ENCODE measurements at regions not wholly inside any gene's neighbourhood (a gene's known extent, or its start where the extent isn't known, plus 50 kb on each side); places are given as distances from the start of the nearest gene placed in this dataset.
A peak's percentile ranks its signal among the peaks of the same experiment; 100 is the strongest.
"Not testable (repeated sequence)": the region's sequence is repeated elsewhere in the genome, so short reads cannot be mapped to it uniquely, and the experiment has no call there.

DNA sequence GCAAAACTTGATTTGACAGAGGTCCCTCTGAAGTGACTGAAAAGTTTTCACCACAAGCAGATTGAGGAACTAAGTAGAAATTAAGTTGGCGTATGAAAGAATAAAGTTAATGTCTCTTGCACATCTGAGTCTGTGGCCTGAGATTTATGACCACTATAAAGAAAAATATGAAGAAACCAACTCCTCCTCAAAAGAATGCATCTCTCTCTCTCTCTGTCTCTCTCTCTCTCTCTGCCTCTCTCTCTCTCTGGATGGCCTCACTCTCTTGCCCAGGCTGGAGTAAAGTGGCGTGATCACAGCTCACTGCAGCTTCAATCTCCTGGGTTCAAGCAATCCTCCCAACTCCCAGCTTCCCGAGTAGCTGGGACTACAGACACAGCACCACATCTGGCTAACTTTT, 55.2 kb downstream of the RPL22L1 start:
- FAIRE-seq (no peak), DNase-seq (ENCODE audit: extremely low spot score, insufficient read length, low read depth) (no peak)

DNA sequence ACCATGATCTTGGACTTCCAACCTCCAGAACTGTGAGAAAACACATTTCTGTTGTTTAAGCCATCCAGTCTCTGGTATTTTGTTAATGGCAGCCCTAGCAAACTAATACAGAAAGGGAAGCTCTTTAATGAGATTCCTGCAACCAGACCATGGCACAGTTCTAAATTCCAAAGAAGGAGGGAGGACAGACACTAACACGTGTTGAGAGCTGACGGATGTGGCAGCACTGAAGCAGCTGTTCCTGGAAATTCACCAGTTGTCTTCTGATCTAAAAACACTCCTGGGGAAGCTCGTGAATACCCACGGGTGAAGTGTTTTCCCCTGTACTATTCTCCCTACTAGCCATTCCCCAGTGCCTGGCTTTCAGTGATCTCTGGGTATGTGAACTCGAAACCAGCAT, 56.7 kb downstream of the RPL22L1 start:
- FAIRE-seq (no peak), DNase-seq (ENCODE audit: extremely low spot score, insufficient read length, low read depth) (no peak)

DNA sequence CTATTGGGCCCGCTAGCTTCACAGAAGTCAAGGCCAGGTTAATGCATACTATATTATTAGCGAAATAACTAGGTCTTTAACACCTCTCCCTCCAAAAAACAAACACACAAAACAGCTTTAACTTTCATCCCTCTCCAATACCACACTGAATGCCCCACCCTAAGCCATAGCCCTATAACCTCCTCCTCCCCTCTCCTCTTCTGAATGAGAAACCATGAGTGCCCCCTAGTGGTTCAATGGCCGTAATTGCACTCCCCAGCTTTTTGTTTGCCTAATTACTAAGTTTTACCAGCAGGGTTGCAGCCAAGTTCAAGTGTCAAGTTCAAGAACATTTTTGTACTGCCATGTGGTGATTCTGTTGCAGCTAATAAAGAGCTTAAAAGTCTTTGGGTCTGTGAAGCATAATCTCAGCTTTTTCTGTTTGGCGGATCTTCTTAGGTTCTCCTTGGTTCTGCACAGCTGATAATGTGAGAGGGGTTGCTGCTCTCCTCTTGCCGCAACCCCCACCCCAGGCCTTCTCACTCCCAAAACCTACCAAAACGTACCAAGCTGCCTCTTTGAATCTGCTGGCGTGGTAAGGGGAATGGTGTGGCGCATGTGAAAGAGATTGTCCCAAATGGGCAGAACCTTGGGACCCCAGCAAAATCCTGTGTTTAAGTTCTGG, 57.9 kb downstream of the RPL22L1 start:
- DNase-seq (ENCODE audit: extremely low spot score, insufficient read length, low read depth) (peak; percentile 54), FAIRE-seq (peak; percentile 88)

DNA sequence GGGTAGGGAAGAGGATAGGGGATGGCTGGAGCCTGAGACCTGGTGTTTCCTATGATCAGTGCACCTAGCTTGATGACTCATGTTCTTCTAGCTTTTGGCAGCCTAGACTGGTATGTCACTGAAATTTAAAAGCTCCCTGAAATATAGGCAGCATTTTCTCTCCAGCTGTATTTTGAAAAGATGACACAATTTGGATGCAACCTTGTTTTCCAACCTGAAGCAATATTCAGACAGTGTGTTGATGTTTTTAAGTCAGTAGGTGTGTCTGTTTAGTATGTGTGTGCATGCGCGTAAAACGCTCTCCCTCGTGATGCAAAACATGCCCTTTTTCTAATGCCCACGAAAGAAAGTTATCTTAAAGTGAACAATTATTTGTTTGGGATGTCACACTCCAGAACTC, 58.5 kb downstream of the RPL22L1 start:
- no peak for DNase-seq (ENCODE audit: extremely low spot score, insufficient read length, low read depth)
- no peak for FAIRE-seq

DNA sequence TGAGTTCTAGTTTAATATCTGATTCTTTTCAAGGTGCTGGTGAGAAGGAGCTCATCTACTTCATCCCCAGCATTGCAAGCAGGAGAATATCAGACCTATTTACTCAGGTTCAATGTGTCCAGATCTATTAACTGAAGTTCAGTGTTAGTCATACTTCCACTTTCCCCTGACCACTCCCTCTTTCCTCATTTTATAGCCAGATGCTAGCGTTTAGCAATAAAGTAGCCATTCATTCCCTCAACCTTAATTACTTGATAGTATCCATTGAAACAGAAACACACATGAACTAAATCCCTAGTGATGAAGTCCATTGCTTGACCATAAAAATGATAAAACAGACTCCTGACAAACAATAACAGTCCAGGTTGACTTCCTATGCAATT, 60.0 kb downstream of the RPL22L1 start:
- DNase-seq (ENCODE audit: extremely low spot score, insufficient read length, low read depth) (no peak), FAIRE-seq (no peak)

DNA sequence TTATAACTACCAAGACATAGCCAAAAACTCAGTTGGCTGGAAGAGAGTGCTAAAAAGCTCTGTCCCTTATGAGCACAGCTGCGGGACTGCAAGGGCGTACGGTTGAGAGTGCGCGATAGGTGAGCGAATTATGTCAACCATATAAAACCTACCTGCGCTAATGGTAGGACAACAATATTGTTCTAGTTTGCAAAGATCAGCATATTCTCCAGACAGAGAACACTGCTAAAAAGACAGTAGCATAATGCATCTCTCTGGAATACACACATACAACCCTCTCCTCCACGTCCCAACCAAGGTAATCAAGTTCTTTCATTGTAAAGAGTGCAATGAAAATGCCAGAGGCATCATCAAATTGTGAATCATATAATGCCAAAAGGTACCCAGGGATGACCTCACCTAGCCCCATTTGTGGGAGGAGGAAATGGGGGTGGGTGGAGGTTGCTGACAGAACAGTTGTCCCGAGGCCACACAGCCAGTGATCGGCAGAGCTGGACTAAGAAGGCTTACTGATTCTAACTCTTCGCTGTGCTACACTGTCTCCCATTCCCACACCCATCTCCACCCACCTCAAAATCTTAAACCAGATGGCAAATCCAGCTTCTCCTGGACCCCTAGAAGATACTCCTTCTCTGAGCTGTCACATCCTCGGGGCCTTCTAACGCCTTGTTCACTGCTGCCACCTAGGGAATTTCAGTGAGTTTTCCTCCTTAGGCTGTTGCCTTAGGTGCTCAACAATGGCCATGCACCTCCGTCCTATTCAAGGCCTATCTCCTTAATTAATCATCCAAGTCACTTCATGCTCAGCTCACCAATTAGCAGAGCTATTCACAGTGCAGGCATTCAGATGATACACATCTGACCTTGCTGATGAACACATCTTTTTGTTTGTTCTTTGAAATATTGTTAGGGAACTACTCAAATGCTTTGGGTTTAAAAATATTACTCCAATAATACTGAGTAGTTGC, 60.7 kb downstream of the RPL22L1 start:
- no peak for DNase-seq (ENCODE audit: extremely low spot score, insufficient read length, low read depth)
- FAIRE-seq, result no peak

DNA sequence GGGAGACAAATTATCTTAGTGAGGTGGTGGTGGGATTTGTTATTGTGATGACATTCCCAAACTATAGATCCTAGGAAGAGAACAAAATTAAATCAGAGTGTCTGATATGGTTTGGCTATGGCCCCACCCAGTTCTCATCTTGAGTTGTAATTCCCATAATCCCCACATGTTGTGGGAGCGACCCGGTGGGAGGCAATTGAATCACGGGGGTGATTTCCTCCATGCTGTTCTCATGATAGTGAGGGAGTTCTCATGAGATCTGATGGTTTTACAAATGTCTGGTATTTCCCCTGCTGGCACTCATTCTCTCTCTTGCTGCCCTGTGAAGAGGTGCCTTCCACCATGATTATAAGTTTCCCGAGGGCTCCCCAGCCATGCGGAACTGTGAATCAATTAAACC, 62.0 kb downstream of the RPL22L1 start:
- FAIRE-seq (no peak), DNase-seq (ENCODE audit: extremely low spot score, insufficient read length, low read depth) (no peak)

DNA sequence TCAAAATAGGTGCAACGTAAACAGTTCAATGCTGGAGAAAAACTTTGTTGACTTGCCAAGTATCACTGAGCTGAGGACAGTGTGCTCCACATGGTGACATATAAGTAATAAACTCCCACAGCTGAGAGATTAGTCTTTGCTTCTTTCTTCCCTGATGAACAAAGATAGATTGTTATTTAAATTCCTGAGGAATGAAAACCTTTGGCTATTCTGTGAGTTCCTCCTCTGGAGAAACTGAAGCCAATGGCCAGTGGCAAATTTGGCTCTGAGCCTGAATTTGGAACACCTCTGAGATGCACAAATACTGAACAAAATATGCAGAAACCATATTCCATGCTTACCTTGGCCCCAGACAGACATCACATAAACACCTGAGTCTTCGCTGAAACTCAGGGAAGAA, 63.3 kb downstream of the RPL22L1 start:
- DNase-seq (ENCODE audit: extremely low spot score, insufficient read length, low read depth) (no peak), FAIRE-seq (no peak)

DNA sequence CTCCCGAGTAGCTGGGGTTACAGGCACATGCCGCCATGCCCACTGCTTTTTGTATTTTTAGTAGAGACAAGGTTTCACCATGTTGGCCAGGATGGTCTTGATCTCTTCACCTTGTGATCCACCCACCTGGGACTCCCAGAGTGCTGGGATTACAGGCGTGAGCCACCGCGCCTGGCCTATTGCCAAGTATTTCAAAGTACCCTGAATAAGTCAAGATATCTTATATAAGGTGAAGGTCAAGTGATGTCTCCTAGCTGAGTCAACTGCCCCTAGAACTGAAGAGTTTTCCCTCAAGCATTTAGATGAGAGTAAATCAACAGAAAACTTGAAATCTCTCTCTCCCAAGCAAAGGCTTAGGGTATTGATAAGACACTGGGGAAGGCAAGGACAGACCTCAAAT, 63.9 kb downstream of the RPL22L1 start:
- DNase-seq (ENCODE audit: extremely low spot score, insufficient read length, low read depth) (no peak), FAIRE-seq (no peak)

DNA sequence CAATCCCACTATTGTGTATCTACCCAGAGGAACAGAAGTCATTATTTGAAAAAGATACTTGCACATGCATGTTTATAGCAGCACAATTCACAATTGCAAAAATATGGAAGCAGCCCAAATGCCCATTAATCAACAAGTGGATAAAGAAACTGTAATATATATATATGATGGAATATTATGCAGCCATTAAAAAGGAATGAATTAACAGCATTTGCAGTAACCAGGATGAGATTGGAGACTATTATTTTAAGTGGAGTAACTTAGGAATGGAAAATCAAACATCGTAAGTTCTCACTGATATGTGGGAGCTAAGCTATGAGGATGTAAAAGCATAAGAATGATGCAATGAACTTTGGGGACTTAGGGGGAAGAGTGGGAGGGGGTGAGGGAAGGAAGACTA, 64.7 kb downstream of the RPL22L1 start:
- not testable (repeated sequence) for FAIRE-seq; DNase-seq (ENCODE audit: extremely low spot score, insufficient read length, low read depth)

DNA sequence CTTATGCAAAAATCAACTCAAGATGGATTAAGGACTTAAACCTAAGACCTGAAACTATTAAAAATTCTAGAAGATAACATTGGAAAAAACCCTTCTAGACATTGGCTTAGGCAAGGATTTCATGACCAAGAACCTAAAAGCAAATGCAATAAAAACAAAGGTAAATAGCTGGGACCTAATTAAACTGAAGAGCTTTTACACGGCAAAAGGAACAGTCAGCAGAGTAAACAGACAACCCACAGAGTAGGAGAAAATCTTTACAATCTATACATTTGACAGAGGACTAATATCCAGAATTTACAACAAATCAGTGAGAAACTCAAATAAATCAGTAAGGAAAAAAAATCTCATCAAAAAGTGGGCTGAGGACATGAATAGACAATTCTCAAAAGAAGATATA, 65.4 kb downstream of the RPL22L1 start:
- DNase-seq (ENCODE audit: extremely low spot score, insufficient read length, low read depth); FAIRE-seq: not testable (repeated sequence)

DNA sequence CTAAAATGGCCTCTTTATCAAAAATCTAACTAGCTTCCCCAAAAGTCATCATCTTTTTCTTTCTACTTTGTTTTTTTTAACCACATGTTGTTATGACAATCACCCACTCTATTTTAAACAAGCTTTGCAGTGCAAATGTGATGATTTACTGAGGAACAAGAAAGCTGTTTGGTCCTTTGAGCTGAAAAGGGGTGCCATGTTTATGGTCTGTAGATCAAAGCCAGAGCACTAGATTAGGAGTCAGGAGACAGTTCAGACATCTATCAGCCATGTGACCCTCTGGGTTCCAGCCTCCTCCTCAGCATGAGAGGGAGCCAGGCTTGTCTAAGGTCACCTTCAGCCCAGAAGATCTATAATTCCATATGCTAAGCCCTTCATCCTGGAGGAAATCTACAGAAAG, 65.9 kb downstream of the RPL22L1 start:
- FAIRE-seq, result no peak

DNA sequence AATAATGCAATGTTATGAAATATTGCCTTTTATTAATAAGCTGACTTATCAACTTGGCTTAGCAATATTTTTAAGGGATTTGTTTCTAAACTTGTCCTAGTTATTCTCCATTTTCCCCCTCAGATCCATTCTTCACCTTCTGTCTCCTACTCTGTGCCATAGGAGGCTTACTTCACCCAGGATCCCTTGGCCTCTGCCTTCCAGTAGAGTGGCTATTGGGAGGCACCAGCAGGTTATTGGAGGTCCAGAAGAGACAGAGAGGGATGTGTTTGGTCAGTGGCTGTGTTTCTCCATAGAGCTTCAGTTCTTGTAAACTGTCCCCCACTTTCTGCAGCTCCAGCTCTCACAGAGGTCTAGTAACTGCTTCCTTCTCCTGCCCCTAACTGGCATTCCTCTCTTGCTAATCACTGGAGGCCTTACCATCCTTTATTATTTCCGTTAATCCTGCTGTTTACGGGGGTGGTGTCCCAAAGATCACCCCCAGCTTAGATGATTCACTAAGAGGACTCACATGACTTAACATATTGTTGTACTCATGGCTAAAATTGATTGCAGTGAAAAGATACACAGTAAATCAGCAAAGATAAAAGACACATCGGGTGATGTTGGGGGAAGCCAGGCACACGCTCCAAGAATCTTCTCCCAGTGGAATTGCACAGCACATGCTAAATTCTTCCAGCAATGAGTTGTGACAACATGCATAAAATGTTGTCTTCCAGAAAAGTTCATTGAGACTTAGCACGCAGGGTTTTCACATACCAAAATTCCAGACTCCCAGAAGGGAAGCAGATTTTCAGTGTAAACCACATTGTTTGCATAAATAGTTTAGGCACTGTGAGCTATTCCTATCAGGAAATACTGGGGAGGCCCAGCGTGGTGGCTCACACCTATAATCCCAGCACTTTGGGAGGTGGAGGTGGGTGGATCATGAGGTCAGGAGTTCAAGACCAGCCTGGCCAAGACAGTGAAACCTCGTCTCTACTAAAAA, 67.5 kb downstream of the RPL22L1 start:
- FAIRE-seq, result no peak

More for the DNA sequence above, 65.9 kb downstream of the RPL22L1 start:
- no peak for DNase-seq (ENCODE audit: extremely low spot score, insufficient read length, low read depth)

DNA sequence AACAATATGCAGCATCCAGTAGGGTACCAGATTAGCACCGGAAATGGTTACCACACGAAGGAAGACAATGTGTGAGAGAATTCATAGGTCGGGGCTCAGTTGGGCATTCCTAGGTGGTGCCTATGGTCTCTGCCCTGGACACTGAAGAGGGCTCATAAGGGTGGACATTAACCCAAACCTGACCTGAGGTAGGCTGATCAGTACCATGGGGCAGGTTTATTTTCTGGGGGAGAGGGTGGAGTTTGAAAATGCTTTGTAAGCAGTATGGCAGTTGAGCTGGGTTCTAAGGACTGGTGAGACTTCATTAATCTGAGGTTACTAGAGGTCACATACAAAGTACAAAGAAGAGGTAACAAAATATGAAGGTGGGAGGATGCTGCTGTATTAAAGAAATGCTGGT, 68.4 kb downstream of the RPL22L1 start:
- no peak for FAIRE-seq

More for the DNA sequence above, 67.5 kb downstream of the RPL22L1 start:
- no peak for DNase-seq (ENCODE audit: extremely low spot score, insufficient read length, low read depth)

DNA sequence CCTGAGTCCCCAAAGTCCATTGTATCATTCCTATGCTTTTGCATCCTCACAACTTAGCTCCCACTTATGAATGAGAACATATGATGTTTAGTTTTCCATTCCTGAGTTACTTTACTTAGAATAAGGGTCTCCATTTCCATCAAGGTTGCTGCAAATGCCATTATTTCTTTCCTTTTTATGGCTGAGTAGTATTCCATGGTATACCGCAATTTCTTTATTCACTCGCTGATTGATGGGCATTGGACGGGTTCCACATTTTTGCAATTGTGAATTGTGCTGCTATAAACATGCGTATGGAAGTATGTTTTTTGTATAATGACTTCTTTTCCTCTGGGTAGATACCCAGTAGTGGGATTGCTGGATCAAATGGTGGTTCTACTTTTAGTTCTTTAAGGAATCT, 69.7 kb downstream of the RPL22L1 start:
- not testable (repeated sequence) for DNase-seq (ENCODE audit: extremely low spot score, insufficient read length, low read depth); FAIRE-seq

More for the DNA sequence above, 68.4 kb downstream of the RPL22L1 start:
- DNase-seq (ENCODE audit: extremely low spot score, insufficient read length, low read depth), result no peak

DNA sequence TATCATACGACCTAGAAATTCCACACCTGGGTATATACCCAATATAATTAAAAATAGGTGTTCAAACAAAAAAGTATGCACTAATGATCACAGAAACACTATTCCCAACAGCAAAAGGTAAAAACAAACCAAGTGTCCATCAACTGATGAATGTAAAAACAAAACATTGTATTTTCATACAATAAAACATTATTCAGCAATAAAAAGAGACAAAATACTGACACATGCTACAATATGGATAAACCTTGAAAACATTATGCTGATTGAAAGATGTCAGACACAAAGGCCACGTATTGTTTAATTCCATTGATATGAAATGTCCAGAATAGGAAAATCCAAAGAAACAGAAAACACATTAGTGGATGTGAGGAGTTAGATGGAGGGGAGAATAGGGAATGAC, 71.0 kb downstream of the RPL22L1 start:
- DNase-seq (ENCODE audit: extremely low spot score, insufficient read length, low read depth) (no peak), FAIRE-seq (no peak)

DNA sequence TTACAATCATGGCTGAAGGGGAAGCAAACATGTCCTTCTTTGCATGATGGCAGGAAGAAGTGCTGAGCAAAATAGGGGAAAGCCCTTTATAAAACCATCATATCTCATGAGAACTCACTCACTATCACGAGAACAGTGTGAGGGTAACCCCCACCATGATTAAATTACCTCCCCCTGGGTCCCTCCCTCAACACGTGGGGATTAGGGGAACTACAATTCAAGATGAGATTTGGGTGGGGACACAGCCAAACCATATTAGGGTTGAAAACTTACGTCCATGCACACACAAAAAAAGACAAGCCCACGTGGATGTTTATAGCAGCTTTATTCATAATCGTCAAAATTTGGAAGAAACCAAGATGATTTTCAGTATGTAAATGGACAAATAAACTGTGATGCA, 72.3 kb downstream of the RPL22L1 start:
- DNase-seq (ENCODE audit: extremely low spot score, insufficient read length, low read depth) (no peak), FAIRE-seq (no peak)

DNA sequence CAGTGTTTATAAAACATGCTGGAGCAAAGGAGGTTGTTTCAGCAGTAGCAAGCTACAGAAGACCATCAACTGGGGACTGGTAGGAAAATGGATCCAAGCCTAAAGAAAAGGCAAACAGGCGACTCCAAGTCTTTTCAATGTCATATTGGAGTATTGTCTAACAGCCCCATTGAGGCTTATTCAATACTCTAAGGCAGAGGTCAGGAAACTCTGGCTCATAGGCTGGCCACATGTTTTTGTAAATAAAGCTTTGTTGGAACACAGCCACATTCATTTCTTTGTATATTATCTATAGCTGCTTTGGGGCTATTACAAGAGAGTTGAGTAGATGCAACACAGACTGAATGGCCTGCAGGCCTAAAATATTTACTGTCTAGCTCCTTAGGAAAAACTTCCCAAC, 77.5 kb downstream of the RPL22L1 start:
- FAIRE-seq, result no peak
- no peak for DNase-seq (ENCODE audit: extremely low spot score, insufficient read length, low read depth)

DNA sequence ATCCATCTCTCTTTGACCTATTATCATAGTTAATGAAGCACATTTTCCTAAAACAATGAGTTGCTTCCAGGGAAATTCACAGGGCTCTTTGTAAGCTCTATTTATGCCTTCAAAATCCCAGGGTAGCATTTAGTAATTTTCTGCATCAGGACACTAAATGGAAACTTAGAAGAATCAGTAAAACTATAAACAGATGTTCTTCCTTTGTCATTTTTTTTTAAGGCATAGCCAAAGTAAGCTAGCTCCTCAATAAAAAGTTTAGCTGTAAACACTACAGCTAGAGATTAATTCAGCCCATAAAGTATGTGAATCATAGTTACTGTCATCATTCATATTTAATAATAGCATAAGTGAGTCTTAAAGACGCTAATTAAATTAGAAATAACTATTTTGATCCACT, 79.3 kb downstream of the RPL22L1 start:
- DNase-seq (ENCODE audit: extremely low spot score, insufficient read length, low read depth), result no peak
- FAIRE-seq, result no peak

DNA sequence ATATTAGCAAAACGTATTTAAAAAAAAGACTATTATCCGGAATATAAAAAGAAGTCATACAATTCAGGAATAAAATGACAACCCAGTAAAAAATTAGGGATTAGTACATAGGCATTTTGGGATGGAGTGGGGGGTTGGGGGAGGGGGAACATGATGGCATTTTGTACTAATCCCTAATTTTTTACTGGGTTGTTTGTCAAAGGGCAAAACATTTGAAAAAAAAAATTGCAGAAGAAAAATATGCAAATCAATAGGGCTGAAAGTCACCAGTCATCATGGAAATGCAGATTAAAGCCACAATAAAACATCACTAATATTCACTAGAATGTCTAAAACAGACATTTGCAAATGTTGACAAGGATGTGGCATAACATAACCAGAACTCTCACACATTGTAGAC, 82.5 kb downstream of the RPL22L1 start:
- FAIRE-seq (no peak), DNase-seq (ENCODE audit: extremely low spot score, insufficient read length, low read depth) (no peak)

All from GM18507 (cell line).